HEK293 (cell line): ENCODE measurements at regions not wholly inside any gene's neighbourhood (a gene's known extent, or its start where the extent isn't known, plus 50 kb on each side); places are given as distances from the start of the nearest gene placed in this dataset.

Experiments used
- BCL11B ChIP-seq: fragments of 450-650 bp; formaldehyde crosslinking; IDR thresholded peaks from 2 replicates; pipeline ENCODE4 v1.5.1; 2016; ENCODE audit warnings: low read depth, missing biosample characterization, missing genetic modification characterization
- CTCF ChIP-seq: fragments of 450-650 bp; formaldehyde crosslinking; IDR thresholded peaks from 2 replicates; pipeline ENCODE4 v1.5.1; 2016; ENCODE audit warnings: missing biosample characterization, missing genetic modification characterization
- TCF7L2 ChIP-seq: IDR thresholded peaks from 2 replicates; pipeline ENCODE4 v1.6.1; 2011; ENCODE audit warnings: low read depth, mild to moderate bottlenecking, inconsistent platforms, low read length, moderate library complexity, borderline replicate concordance
- ZBTB20 ChIP-seq: fragments of 450-650 bp; formaldehyde crosslinking; IDR thresholded peaks from 2 replicates; pipeline ENCODE4 v1.5.1; 2016; ENCODE audit warnings: missing biosample characterization, missing genetic modification characterization
- ZBTB21 ChIP-seq: fragments of 450-650 bp; formaldehyde crosslinking; IDR thresholded peaks from 2 replicates; pipeline ENCODE4 v1.5.1; 2017; ENCODE audit warnings: missing biosample characterization, missing genetic modification characterization
- ZBTB49 ChIP-seq: fragments of 450-650 bp; formaldehyde crosslinking; IDR thresholded peaks from 2 replicates; pipeline ENCODE4 v1.5.1; 2016; ENCODE audit warnings: missing biosample characterization, missing genetic modification characterization, low read depth
- ZEB2 ChIP-seq: fragments of 450-650 bp; formaldehyde crosslinking; IDR thresholded peaks from 2 replicates; pipeline ENCODE4 v1.5.1; 2016; ENCODE audit warnings: missing biosample characterization, missing genetic modification characterization
- ZNF488 ChIP-seq: fragments of 450-650 bp; formaldehyde crosslinking; IDR thresholded peaks from 2 replicates; pipeline ENCODE4 v1.5.1; 2016; ENCODE audit warnings: missing biosample characterization, missing genetic modification characterization
- ZSCAN30 ChIP-seq: fragments of 450-650 bp; IDR thresholded peaks from 2 replicates; pipeline ENCODE4 v1.5.1; 2018; ENCODE audit warnings: missing biosample characterization, mild to moderate bottlenecking, missing genetic modification characterization, moderate library complexity

- no peak for TF ChIP-seq TCF7L2
- no peak for TF ChIP-seq CTCF (tag by site-specific recombination)
- TF ChIP-seq ZSCAN30 (tag by site-specific recombination) = no peak
- TF ChIP-seq BCL11B (tag by site-specific recombination) = no peak
- TF ChIP-seq ZNF488 (tag by site-specific recombination) = no peak
- TF ChIP-seq ZBTB21 (tag by site-specific recombination) = no peak
- no peak for TF ChIP-seq ZBTB20 (tag by site-specific recombination)
- TF ChIP-seq ZEB2 (tag by site-specific recombination) = no peak
- TF ChIP-seq ZBTB49 (tag by site-specific recombination) = no peak
These were observed 188.4 kb upstream of the MGMT start for GRCh38 chr10:129278686-129279085.
